Osteoblast (primary cell): ENCODE measurements at regions not wholly inside any gene's neighbourhood (a gene's known extent, or its start where the extent isn't known, plus 50 kb on each side); places are given as distances from the start of the nearest gene placed in this dataset.

Experiments
- DNase-seq: peaks from one replicate; pipeline ENCODE4 v3.0.0; 2011; ENCODE audit warnings: low spot score, mixed read lengths; ENCODE audit not compliant: insufficient read length; ENCODE audit errors: missing footprints
- H2AFZ ChIP-seq: 2 replicates; pipeline ENCODE4 v1.6.0; 2011; ENCODE audit warnings: mild to moderate bottlenecking, low read length
- H3K27ac ChIP-seq: 2 replicates; pipeline ENCODE4 v1.5.1; 2011; ENCODE audit warnings: mild to moderate bottlenecking, low read depth, low read length, moderate library complexity
- H3K27me3 ChIP-seq: 2 replicates; pipeline ENCODE4 v1.6.0; 2012; ENCODE audit warnings: mild to moderate bottlenecking, control low read depth, inconsistent platforms, low read length, moderate library complexity; ENCODE audit not compliant: insufficient read depth
- H3K36me3 ChIP-seq: 2 replicates; pipeline ENCODE4 v1.5.1; 2011; ENCODE audit warnings: mild to moderate bottlenecking, low read length, control low read depth, moderate library complexity; ENCODE audit not compliant: insufficient read depth
- H3K4me1 ChIP-seq: 2 replicates; pipeline ENCODE4 v1.5.1; 2011; ENCODE audit warnings: mild to moderate bottlenecking, low read length, control low read depth, moderate library complexity; ENCODE audit not compliant: insufficient read depth
- H3K4me2 ChIP-seq: 2 replicates; pipeline ENCODE4 v1.6.0; 2011; ENCODE audit warnings: mild to moderate bottlenecking, low read length; ENCODE audit not compliant: insufficient read depth
- H3K4me3 ChIP-seq: fragments of 200-600 bp; sonication (generic); 3 replicates; pipeline ENCODE4 v1.5.1; 2012; ENCODE audit warnings: mild to moderate bottlenecking, low read length, inconsistent platforms; ENCODE audit not compliant: insufficient read depth
- H3K79me2 ChIP-seq: 2 replicates; pipeline ENCODE4 v1.6.0; 2012; ENCODE audit warnings: mild to moderate bottlenecking, low read length, control low read depth, inconsistent platforms; ENCODE audit not compliant: insufficient read depth
- H3K9me3 ChIP-seq: 2 replicates; pipeline ENCODE4 v1.5.1; 2011; ENCODE audit warnings: low read depth, low read length, control low read depth
- H4K20me1 ChIP-seq: 2 replicates; pipeline ENCODE4 v1.6.0; 2012; ENCODE audit warnings: mild to moderate bottlenecking, low read length, control low read depth; ENCODE audit not compliant: insufficient read depth
- CTCF ChIP-seq: IDR thresholded peaks from 2 replicates; pipeline ENCODE4 v1.5.1; 2011; ENCODE audit warnings: mild to moderate bottlenecking, low read depth, low read length, moderate library complexity; ENCODE audit errors: extremely low read depth

GRCh38 chr2:136363470-136363869 is 245.5 kb upstream of the CXCR4 start:
- no peaks in the 10 kb centered on the region for H3K27me3 ChIP-seq
- TF ChIP-seq CTCF, result no peak

GRCh38 chr2:136362676-136363390 is 244.9 kb upstream of the CXCR4 start:
- no peak overlapping the region for H3K27ac ChIP-seq
- H3K4me3 ChIP-seq, result no peak overlapping the region
- H2AFZ ChIP-seq, result no peak overlapping the region
- no peaks in the 10 kb centered on the region for H4K20me1 ChIP-seq
- no peaks in the 10 kb centered on the region for H3K36me3 ChIP-seq
- H3K9me3 ChIP-seq, result no peaks in the 10 kb centered on the region
- DNase-seq, result peak; percentile 29
- no peak overlapping the region for H3K4me2 ChIP-seq
- no peak for TF ChIP-seq CTCF
- no peaks in the 10 kb centered on the region for H3K4me1 ChIP-seq
- no peaks in the 10 kb centered on the region for H3K27me3 ChIP-seq
- H3K79me2 ChIP-seq, result no peaks in the 10 kb centered on the region

More at GRCh38 chr2:136363470-136363869, 245.5 kb upstream of the CXCR4 start:
- H3K4me2 ChIP-seq, result no peak overlapping the region
- no peak overlapping the region for H3K4me3 ChIP-seq
- no peaks in the 10 kb centered on the region for H4K20me1 ChIP-seq
- H3K9me3 ChIP-seq, result no peaks in the 10 kb centered on the region
- peak; percentile 32 for DNase-seq
- no peaks in the 10 kb centered on the region for H3K4me1 ChIP-seq
- H3K27ac ChIP-seq, result no peak overlapping the region
- H3K79me2 ChIP-seq, result no peaks in the 10 kb centered on the region
- no peaks in the 10 kb centered on the region for H3K36me3 ChIP-seq
- H2AFZ ChIP-seq, result no peak overlapping the region

- H3K27me3 ChIP-seq, result no peaks in the 10 kb centered on the region
- H3K4me3 ChIP-seq, result no peak overlapping the region
- DNase-seq, result no peak
- no peak overlapping the region for H2AFZ ChIP-seq
- TF ChIP-seq CTCF, result no peak
- no peaks in the 10 kb centered on the region for H3K9me3 ChIP-seq
- H3K4me2 ChIP-seq, result no peak overlapping the region
- H4K20me1 ChIP-seq, result no peaks in the 10 kb centered on the region
- no peaks in the 10 kb centered on the region for H3K79me2 ChIP-seq
- H3K27ac ChIP-seq, result no peak overlapping the region
- H3K36me3 ChIP-seq, result no peaks in the 10 kb centered on the region
- no peaks in the 10 kb centered on the region for H3K4me1 ChIP-seq
Measured at GRCh38 chr2:136361521-136361920, 243.6 kb upstream of the CXCR4 start.

GRCh38 chr2:136360790-136361189 is 242.8 kb upstream of the CXCR4 start:
- Histone ChIP-seq H2AFZ (no peak overlapping the region), H3K4me3 (no peak overlapping the region), H3K36me3 (no peaks in the 10 kb centered on the region), H4K20me1 (no peaks in the 10 kb centered on the region), H3K9me3 (no peaks in the 10 kb centered on the region), H3K27ac (no peak overlapping the region), H3K4me1 (no peaks in the 10 kb centered on the region), H3K4me2 (no peak overlapping the region), H3K27me3 (no peaks in the 10 kb centered on the region), H3K79me2 (no peaks in the 10 kb centered on the region)
- no peak for TF ChIP-seq CTCF
- no peak for DNase-seq
